ENCODE measurements at regions not wholly inside any gene's neighbourhood (a gene's known extent, or its start where the extent isn't known, plus 50 kb on each side); places are given as distances from the start of the nearest gene placed in this dataset.

DNA sequence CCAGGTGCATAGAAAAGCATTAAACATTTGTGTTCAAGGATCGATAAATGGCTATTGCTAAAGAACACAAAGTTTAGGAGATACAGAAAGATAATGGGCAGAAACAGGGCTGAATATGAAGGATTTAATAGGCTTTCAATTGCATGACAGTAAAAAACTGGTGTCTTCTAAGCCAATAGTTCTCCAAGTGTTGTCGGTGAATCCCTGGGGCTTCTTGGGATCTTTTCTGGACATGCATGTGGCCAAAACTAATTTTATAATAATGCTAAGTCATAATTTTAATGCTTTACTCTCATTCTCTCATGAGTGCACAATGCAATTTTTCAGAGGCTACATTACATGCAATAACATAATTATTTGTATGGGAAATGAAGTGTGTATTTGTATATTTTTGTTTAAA lies 521.1 kb upstream of the ANKRD30A start:
- Histone ChIP-seq H3K27ac (ENCODE audit: low read depth in 1 of 2, low read length in 2 of 2) (no peak overlapping the region), H2AFZ (ENCODE audit: insufficient read depth, low read depth, low read length, poor library complexity, severe bottlenecking) (no peak overlapping the region), H3K4me2 (replicated peaks; ENCODE audit: extremely low read depth, low read length, poor library complexity, severe bottlenecking) (no peak overlapping the region), H4K20me1 (ENCODE audit: insufficient read depth, low read length) (no peaks in the 10 kb centered on the region), H3K79me2 (ENCODE audit: insufficient read depth, low read length) (no peaks in the 10 kb centered on the region), H3K4me3 (replicated peaks in 1 of 3; ENCODE audit: low read depth in 2 of 3, low read length in 3 of 3) (no peak overlapping the region), H3K4me1 (ENCODE audit: control insufficient read depth in 1 of 2, insufficient read depth in 2 of 2, low read length in 2 of 2) (no peaks in the 10 kb centered on the region), H3K36me3 (replicated peaks in 1 of 2; ENCODE audit: control insufficient read depth in 1 of 2, insufficient read depth in 2 of 2, low read length in 2 of 2) (no peaks in the 10 kb centered on the region), H3K9me3 (replicated peaks in 1 of 2; ENCODE audit: control insufficient read depth in 1 of 2, insufficient read depth in 1 of 2, low read length in 2 of 2) (no peaks in the 10 kb centered on the region), H3K9ac (ENCODE audit: insufficient read depth, low read length, poor library complexity, severe bottlenecking) (no peak overlapping the region), H3K27me3 (ENCODE audit: control insufficient read depth in 2 of 2, insufficient read depth in 2 of 2, low read length in 2 of 2) (no peaks in the 10 kb centered on the region)
- Mint-ChIP-seq H3K4me3 (no peak overlapping the region), H3K36me3 (no peaks in the 10 kb centered on the region), H3K27ac (no peak overlapping the region), H3K27me3 (ENCODE audit: low read depth in 3 of 3) (no peaks in the 10 kb centered on the region), H3K9me3 (peaks cover 0 to 7% (median under 1%) of the 10 kb centered on the region in 7 donors), H3K4me1 (no peaks in the 10 kb centered on the region)
- DNase-seq, result no peak
- WGBS (ENCODE audit: insufficient coverage), result no CpG with 5 or more reads among the region's 2 CpGs
- intact Hi-C loops (cut with micrococcal nuclease), result no loop called here
- TF ChIP-seq, protein P1, sequence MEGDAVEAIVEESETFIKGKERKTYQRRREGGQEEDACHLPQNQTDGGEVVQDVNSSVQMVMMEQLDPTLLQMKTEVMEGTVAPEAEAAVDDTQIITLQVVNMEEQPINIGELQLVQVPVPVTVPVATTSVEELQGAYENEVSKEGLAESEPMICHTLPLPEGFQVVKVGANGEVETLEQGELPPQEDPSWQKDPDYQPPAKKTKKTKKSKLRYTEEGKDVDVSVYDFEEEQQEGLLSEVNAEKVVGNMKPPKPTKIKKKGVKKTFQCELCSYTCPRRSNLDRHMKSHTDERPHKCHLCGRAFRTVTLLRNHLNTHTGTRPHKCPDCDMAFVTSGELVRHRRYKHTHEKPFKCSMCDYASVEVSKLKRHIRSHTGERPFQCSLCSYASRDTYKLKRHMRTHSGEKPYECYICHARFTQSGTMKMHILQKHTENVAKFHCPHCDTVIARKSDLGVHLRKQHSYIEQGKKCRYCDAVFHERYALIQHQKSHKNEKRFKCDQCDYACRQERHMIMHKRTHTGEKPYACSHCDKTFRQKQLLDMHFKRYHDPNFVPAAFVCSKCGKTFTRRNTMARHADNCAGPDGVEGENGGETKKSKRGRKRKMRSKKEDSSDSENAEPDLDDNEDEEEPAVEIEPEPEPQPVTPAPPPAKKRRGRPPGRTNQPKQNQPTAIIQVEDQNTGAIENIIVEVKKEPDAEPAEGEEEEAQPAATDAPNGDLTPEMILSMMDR (IDR thresholded peaks at IDR 0.05), result no peak

DNA sequence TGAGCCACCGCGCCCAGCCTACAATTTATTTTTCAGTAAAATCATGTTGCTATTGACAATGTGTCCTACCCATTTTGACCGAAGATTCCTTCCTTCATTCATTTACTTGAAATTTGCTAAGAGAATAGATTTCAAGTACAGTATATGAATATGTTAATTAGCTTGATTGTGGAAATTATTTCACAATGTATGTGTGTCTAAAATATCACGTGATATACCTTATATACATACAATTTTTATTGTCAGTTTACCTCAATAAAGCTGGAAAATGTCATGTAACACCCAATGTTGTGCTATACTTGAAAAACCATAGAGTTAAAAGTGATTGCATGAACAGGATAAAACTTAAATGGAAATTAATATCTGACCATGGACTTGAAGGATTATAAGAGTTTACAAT lies 521.7 kb upstream of the ANKRD30A start:
- Histone ChIP-seq H3K9ac (ENCODE audit: insufficient read depth, low read length, poor library complexity, severe bottlenecking) (no peak overlapping the region), H2AFZ (ENCODE audit: insufficient read depth, low read depth, low read length, poor library complexity, severe bottlenecking) (no peak overlapping the region), H3K4me1 (ENCODE audit: control insufficient read depth in 1 of 2, insufficient read depth in 2 of 2, low read length in 2 of 2) (no peaks in the 10 kb centered on the region), H4K20me1 (ENCODE audit: insufficient read depth, low read length) (no peaks in the 10 kb centered on the region), H3K79me2 (ENCODE audit: insufficient read depth, low read length) (no peaks in the 10 kb centered on the region), H3K4me2 (replicated peaks; ENCODE audit: extremely low read depth, low read length, poor library complexity, severe bottlenecking) (no peak overlapping the region), H3K27me3 (ENCODE audit: control insufficient read depth in 2 of 2, insufficient read depth in 2 of 2, low read length in 2 of 2) (no peaks in the 10 kb centered on the region), H3K9me3 (replicated peaks in 1 of 2; ENCODE audit: control insufficient read depth in 1 of 2, insufficient read depth in 1 of 2, low read length in 2 of 2) (no peaks in the 10 kb centered on the region), H3K27ac (ENCODE audit: low read depth in 1 of 2, low read length in 2 of 2) (no peak overlapping the region), H3K4me3 (replicated peaks in 1 of 3; ENCODE audit: low read depth in 2 of 3, low read length in 3 of 3) (no peak overlapping the region), H3K36me3 (replicated peaks in 1 of 2; ENCODE audit: control insufficient read depth in 1 of 2, insufficient read depth in 2 of 2, low read length in 2 of 2) (no peaks in the 10 kb centered on the region)
- no peak for DNase-seq
- no peaks in the 10 kb centered on the region for H3K4me1 Mint-ChIP-seq
- no peak overlapping the region for H3K4me3 Mint-ChIP-seq
- intact Hi-C loops (cut with micrococcal nuclease), result no loop called here
- H3K9me3 Mint-ChIP-seq, result peaks cover 0 to 7% (median 0%) of the 10 kb centered on the region in 7 donors
- H3K36me3 Mint-ChIP-seq, result no peaks in the 10 kb centered on the region
- H3K27ac Mint-ChIP-seq, result no peak overlapping the region
- 100% methylated on average over 2 of the region's 4 CpGs for WGBS (ENCODE audit: insufficient coverage)
- H3K27me3 Mint-ChIP-seq (ENCODE audit: low read depth in 3 of 3), result no peaks in the 10 kb centered on the region
- TF ChIP-seq, protein P1 (IDR thresholded peaks at IDR 0.05), result no peak
